ENCODE measurements at regions not wholly inside any gene's neighbourhood (a gene's known extent, or its start where the extent isn't known, plus 50 kb on each side); places are given as distances from the start of the nearest gene placed in this dataset.

DNA sequence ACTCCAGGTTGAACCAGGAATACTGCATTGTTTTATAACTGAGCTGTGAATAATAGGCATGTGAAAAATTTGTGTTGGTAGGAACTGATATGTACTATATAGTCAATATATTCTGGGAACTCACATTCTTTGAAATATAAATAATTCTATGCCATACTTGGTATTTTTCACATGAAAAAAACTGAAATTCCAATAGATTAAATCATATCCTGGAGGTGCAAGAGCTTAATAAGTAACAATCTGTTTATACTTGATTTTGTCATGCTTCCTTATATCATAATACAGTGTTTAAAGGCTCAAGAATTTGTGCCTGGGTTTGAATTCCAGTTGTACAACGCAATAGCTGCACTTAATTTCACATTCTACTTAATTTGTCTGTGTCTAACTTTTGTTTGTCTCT is 387.0 kb downstream of the USP25 start:
- Histone ChIP-seq H3K27ac (no peak overlapping the region), H3K36me3 (no peaks in the 10 kb centered on the region), H3K9me3 (no peaks in the 10 kb centered on the region), H3K4me1 (replicated peaks) (no peaks in the 10 kb centered on the region), H3K4me3 (no peak overlapping the region), H3K27me3 (replicated peaks; ENCODE audit: insufficient read depth) (no peaks in the 10 kb centered on the region)
- TF ChIP-seq POLR2AphosphoS5 (IDR thresholded peaks at IDR 0.05) (no peak), POLR2A (IDR thresholded peaks at IDR 0.05) (no peak)
- TF ChIP-seq, protein P1, sequence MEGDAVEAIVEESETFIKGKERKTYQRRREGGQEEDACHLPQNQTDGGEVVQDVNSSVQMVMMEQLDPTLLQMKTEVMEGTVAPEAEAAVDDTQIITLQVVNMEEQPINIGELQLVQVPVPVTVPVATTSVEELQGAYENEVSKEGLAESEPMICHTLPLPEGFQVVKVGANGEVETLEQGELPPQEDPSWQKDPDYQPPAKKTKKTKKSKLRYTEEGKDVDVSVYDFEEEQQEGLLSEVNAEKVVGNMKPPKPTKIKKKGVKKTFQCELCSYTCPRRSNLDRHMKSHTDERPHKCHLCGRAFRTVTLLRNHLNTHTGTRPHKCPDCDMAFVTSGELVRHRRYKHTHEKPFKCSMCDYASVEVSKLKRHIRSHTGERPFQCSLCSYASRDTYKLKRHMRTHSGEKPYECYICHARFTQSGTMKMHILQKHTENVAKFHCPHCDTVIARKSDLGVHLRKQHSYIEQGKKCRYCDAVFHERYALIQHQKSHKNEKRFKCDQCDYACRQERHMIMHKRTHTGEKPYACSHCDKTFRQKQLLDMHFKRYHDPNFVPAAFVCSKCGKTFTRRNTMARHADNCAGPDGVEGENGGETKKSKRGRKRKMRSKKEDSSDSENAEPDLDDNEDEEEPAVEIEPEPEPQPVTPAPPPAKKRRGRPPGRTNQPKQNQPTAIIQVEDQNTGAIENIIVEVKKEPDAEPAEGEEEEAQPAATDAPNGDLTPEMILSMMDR (IDR thresholded peaks at IDR 0.05), result no peak
- intact Hi-C loops (cut with DNase I), result no loop called here
- no peak for DNase-seq (ENCODE audit: low spot score)
- WGBS, result 94% methylated on average over 1 of the region's 1 CpG

DNA sequence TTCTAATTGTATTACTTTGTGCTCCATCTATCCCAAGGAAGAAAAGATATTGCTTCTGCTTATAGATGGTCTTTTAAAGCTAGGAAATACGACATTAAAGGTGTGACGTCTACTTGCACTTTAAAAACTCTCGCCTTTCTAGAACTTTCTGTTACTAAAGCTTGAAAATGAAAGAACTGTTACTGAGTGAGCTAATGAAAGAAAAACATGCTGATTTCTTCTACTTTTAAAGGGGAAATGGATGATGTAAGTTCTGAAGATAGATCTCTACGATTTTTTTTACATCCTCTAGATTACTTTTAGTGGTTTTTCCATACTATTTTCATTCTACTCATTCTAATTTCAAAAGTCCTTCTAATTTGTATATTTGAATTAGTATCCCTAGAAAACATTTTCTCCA is 387.5 kb downstream of the USP25 start:
- no peaks in the 10 kb centered on the region for H3K27me3 ChIP-seq (replicated peaks; ENCODE audit: insufficient read depth)
- peak overlapping the region; percentile 30 to 56 for H3K27ac ChIP-seq
- no peaks in the 10 kb centered on the region for H3K36me3 ChIP-seq
- H3K9me3 ChIP-seq, result no peaks in the 10 kb centered on the region
- DNase-seq (ENCODE audit: low spot score), result no peak
- H3K4me1 ChIP-seq (replicated peaks), result no peaks in the 10 kb centered on the region
- no peak overlapping the region for H3K4me3 ChIP-seq
- intact Hi-C loops (cut with DNase I), result no loop called here
- WGBS, result 53% methylated on average over 4 of the region's 4 CpGs
- no peak for TF ChIP-seq POLR2AphosphoS5 (IDR thresholded peaks at IDR 0.05)
- TF ChIP-seq POLR2A (IDR thresholded peaks at IDR 0.05), result no peak
- TF ChIP-seq, protein P1 (IDR thresholded peaks at IDR 0.05), result no peak

DNA sequence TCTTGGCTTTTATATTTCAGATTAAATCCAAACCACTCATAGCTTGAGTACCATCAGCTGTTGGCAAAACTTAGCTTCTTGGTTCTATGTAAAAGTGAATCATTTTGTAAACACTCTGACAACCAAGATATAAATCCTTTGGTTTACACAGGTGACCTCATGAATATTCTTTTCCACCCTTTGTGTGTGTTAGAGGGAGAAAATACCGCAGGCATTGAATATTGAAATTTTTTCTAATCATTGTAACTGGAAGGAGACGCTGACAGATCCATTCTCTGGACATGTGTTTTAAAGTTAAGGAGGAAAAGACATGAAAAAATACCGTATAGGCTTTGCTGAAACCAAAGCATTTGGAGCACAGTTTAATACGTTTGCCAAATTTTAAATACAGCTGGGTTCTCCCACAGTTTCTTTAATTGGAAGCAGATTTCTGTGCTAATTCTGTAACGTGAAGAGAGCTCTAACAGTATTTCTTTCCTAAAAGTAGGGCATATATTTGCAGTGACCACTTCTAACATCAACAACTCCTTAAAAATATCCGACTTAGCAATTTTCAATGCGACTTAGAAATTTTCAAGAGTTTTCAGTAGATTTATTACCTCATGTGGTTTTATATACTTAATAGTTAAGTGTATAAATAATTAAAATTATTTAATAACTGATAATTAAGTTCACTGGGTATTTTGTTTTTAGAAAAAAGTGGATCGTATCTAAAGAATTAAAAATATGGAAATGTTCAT is 388.2 kb downstream of the USP25 start:
- H3K4me3 ChIP-seq, result no peak overlapping the region
- 26% methylated on average over 8 of the region's 8 CpGs for WGBS

DNA sequence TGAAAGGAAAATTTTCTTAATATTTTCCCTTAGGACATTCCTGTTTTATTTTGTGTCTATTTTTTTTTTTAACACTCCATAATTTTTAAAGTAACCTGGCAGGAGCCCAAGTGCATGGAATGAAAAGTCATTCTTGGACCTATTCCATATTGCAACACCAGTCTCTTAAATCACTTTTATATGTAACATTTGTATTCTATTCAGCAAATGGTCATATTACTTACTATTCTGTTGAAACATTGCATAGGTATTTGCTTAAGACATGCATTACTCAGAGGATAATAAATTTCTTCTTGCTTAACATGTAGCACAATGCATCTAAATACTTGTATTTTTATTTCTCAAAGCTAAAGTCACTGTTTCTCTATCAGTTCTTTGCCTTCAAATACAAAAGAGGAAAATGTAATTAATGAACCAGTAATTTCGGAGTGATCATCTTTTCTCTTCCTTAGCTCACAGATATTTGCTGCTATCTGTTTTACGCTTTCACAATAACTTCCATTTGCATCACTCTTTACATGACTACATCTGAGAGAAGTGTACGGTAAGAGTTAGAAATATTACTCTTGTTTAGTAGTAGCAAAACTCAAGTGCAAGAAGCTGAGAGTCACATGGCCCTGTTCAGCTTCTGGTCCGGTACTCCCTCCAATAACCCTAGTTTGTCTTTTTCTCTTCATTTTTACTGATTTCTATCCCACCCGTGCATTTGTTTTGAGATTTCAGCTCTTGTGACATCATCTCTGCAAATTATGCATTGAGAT is 394.8 kb downstream of the USP25 start:
- no peak for DNase-seq (ENCODE audit: low spot score)
- Histone ChIP-seq H3K27me3 (replicated peaks; ENCODE audit: insufficient read depth) (no peaks in the 10 kb centered on the region), H3K27ac (peak overlapping the region; percentile 44 to 48), H3K9me3 (no peaks in the 10 kb centered on the region), H3K36me3 (no peaks in the 10 kb centered on the region), H3K4me1 (replicated peaks) (no peaks in the 10 kb centered on the region), H3K4me3 (no peak overlapping the region)
- TF ChIP-seq, protein P1 (IDR thresholded peaks at IDR 0.05), result no peak
- peak; percentile 61 for TF ChIP-seq POLR2AphosphoS5 (IDR thresholded peaks at IDR 0.05)
- TF ChIP-seq POLR2A (IDR thresholded peaks at IDR 0.05), result no peak
- 52% methylated on average over 5 of the region's 5 CpGs for WGBS
- intact Hi-C loops (cut with DNase I), result no loop called here

More for the DNA sequence above, 388.2 kb downstream of the USP25 start:
- H3K9me3 ChIP-seq, result no peaks in the 10 kb centered on the region
- no peaks in the 10 kb centered on the region for H3K4me1 ChIP-seq (replicated peaks)
- TF ChIP-seq, protein P1 (IDR thresholded peaks at IDR 0.05), result no peak
- peak; percentile 51 for TF ChIP-seq POLR2AphosphoS5 (IDR thresholded peaks at IDR 0.05)
- TF ChIP-seq POLR2A (IDR thresholded peaks at IDR 0.05), result no peak
- H3K36me3 ChIP-seq, result no peaks in the 10 kb centered on the region
- no peaks in the 10 kb centered on the region for H3K27me3 ChIP-seq (replicated peaks; ENCODE audit: insufficient read depth)
- intact Hi-C loops (cut with DNase I), result no loop called here
- H3K27ac ChIP-seq, result peak overlapping the region; percentile 30 to 56
- DNase-seq (ENCODE audit: low spot score), result no peak

All from prostate gland (tissue), 2 donors.